H1 (cell line): ENCODE measurements at regions not wholly inside any gene's neighbourhood (a gene's known extent, or its start where the extent isn't known, plus 50 kb on each side); places are given as distances from the start of the nearest gene placed in this dataset.

Experiments
- ASH2L ChIP-seq: fragments of 200-600, 300-600 bp; sonication (generic); IDR thresholded peaks from one replicate; pipeline ENCODE4 v1.7.1; 2017; ENCODE audit warnings: low read length
- CHD2 ChIP-seq: IDR thresholded peaks from 2 replicates; pipeline ENCODE4 v1.6.1; 2012; ENCODE audit warnings: low read length, improper control_type of control experiment
- FOSL1 ChIP-seq: IDR thresholded peaks from 2 replicates; pipeline ENCODE4 v1.6.1; 2011; ENCODE audit warnings: mild to moderate bottlenecking, low read depth, low read length, moderate library complexity; ENCODE audit not compliant: insufficient read depth
- GABPA ChIP-seq: IDR thresholded peaks from 2 replicates; pipeline ENCODE4 v1.6.1; 2011; ENCODE audit warnings: mild to moderate bottlenecking, low read length, moderate library complexity, borderline replicate concordance; ENCODE audit not compliant: insufficient read depth
- JUN ChIP-seq: IDR thresholded peaks from 2 replicates; pipeline ENCODE4 v1.6.1; 2011; ENCODE audit warnings: low read depth, mild to moderate bottlenecking, improper control_type of control experiment, low read length
- KDM1A ChIP-seq: fragments of 200-600, 300-600 bp; sonication (generic); IDR thresholded peaks from 2 replicates; pipeline ENCODE4 v1.7.1; 2016; ENCODE audit warnings: mild to moderate bottlenecking, low read length, borderline replicate concordance
- NRF1 ChIP-seq: IDR thresholded peaks from 2 replicates; pipeline ENCODE4 v1.6.1; 2011; ENCODE audit warnings: mild to moderate bottlenecking, low read depth, low read length, improper control_type of control experiment
- RAD21 ChIP-seq, 2 experiments: IDR thresholded peaks in 1 of 2; conservative IDR thresholded peaks in 1 of 2; 2 replicates each; pipeline ENCODE4 v1.6.1; 2011; ENCODE audit warnings: low read depth in 2 of 2, low read length in 2 of 2, improper control_type of control experiment in 1 of 2, inconsistent platforms in 1 of 2, mild to moderate bottlenecking in 1 of 2, moderate library complexity in 1 of 2
- SAP30 ChIP-seq: fragments of 300-600 bp; sonication (generic); IDR thresholded peaks from 2 replicates; pipeline ENCODE4 v1.7.1; 2012; ENCODE audit warnings: low read length, moderate library complexity, mild to moderate bottlenecking, inconsistent platforms; ENCODE audit not compliant: insufficient read depth, insufficient replicate concordance
- SP1 ChIP-seq: IDR thresholded peaks from 2 replicates; pipeline ENCODE4 v1.6.1; 2011; ENCODE audit warnings: low read depth, low read length
- SUZ12 ChIP-seq: fragments of 200-600 bp; sonication (generic); IDR thresholded peaks from 2 replicates; pipeline ENCODE4 v1.6.1; 2012; ENCODE audit warnings: mild to moderate bottlenecking, inconsistent platforms, low read length, moderate library complexity, mixed read lengths
- TAF1 ChIP-seq: IDR thresholded peaks from 2 replicates; pipeline ENCODE4 v1.6.1; 2011; ENCODE audit warnings: mild to moderate bottlenecking, low read depth, low read length
- TF ChIP-seq, protein P1 (sequence below): fragments of 300-600 bp; sonication (generic); IDR thresholded peaks from 2 replicates; pipeline ENCODE4 v1.7.1; 2012; ENCODE audit warnings: low read length, moderate library complexity, mild to moderate bottlenecking, inconsistent platforms; ENCODE audit not compliant: insufficient replicate concordance

DNA sequence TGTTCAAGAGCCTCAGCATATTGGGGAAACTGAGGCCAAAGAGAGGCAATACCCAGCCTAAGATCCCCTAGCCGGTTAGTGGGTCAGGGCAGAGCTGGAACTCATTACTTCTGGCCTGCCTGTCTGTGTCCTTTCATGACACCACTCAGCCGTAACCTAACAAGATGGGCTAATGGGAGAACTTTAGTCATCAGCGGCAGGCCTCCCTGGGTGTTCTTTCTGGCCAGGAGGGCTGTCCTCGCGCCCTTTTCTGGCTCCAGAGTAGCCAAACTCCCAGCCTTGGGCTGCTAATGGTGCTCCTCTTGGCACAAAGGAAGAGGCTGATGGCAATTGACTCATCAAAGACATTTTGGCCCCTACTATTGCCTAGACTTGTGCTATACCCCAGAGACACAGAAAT lies 76.6 kb downstream of the NCR2 start (continued):
- TF ChIP-seq, protein P1, sequence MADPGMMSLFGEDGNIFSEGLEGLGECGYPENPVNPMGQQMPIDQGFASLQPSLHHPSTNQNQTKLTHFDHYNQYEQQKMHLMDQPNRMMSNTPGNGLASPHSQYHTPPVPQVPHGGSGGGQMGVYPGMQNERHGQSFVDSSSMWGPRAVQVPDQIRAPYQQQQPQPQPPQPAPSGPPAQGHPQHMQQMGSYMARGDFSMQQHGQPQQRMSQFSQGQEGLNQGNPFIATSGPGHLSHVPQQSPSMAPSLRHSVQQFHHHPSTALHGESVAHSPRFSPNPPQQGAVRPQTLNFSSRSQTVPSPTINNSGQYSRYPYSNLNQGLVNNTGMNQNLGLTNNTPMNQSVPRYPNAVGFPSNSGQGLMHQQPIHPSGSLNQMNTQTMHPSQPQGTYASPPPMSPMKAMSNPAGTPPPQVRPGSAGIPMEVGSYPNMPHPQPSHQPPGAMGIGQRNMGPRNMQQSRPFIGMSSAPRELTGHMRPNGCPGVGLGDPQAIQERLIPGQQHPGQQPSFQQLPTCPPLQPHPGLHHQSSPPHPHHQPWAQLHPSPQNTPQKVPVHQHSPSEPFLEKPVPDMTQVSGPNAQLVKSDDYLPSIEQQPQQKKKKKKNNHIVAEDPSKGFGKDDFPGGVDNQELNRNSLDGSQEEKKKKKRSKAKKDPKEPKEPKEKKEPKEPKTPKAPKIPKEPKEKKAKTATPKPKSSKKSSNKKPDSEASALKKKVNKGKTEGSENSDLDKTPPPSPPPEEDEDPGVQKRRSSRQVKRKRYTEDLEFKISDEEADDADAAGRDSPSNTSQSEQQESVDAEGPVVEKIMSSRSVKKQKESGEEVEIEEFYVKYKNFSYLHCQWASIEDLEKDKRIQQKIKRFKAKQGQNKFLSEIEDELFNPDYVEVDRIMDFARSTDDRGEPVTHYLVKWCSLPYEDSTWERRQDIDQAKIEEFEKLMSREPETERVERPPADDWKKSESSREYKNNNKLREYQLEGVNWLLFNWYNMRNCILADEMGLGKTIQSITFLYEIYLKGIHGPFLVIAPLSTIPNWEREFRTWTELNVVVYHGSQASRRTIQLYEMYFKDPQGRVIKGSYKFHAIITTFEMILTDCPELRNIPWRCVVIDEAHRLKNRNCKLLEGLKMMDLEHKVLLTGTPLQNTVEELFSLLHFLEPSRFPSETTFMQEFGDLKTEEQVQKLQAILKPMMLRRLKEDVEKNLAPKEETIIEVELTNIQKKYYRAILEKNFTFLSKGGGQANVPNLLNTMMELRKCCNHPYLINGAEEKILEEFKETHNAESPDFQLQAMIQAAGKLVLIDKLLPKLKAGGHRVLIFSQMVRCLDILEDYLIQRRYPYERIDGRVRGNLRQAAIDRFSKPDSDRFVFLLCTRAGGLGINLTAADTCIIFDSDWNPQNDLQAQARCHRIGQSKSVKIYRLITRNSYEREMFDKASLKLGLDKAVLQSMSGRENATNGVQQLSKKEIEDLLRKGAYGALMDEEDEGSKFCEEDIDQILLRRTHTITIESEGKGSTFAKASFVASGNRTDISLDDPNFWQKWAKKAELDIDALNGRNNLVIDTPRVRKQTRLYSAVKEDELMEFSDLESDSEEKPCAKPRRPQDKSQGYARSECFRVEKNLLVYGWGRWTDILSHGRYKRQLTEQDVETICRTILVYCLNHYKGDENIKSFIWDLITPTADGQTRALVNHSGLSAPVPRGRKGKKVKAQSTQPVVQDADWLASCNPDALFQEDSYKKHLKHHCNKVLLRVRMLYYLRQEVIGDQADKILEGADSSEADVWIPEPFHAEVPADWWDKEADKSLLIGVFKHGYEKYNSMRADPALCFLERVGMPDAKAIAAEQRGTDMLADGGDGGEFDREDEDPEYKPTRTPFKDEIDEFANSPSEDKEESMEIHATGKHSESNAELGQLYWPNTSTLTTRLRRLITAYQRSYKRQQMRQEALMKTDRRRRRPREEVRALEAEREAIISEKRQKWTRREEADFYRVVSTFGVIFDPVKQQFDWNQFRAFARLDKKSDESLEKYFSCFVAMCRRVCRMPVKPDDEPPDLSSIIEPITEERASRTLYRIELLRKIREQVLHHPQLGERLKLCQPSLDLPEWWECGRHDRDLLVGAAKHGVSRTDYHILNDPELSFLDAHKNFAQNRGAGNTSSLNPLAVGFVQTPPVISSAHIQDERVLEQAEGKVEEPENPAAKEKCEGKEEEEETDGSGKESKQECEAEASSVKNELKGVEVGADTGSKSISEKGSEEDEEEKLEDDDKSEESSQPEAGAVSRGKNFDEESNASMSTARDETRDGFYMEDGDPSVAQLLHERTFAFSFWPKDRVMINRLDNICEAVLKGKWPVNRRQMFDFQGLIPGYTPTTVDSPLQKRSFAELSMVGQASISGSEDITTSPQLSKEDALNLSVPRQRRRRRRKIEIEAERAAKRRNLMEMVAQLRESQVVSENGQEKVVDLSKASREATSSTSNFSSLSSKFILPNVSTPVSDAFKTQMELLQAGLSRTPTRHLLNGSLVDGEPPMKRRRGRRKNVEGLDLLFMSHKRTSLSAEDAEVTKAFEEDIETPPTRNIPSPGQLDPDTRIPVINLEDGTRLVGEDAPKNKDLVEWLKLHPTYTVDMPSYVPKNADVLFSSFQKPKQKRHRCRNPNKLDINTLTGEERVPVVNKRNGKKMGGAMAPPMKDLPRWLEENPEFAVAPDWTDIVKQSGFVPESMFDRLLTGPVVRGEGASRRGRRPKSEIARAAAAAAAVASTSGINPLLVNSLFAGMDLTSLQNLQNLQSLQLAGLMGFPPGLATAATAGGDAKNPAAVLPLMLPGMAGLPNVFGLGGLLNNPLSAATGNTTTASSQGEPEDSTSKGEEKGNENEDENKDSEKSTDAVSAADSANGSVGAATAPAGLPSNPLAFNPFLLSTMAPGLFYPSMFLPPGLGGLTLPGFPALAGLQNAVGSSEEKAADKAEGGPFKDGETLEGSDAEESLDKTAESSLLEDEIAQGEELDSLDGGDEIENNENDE, result no peak
- TF ChIP-seq GABPA (no peak), ASH2L (no peak), SUZ12 (no peak), TAF1 (no peak), FOSL1 (no peak), RAD21 (IDR thresholded peaks at IDR 0.05 in 1 of 2, conservative IDR thresholded peaks at IDR 0.05 in 1 of 2; ENCODE audit: low read depth in 2 of 2, low read length in 2 of 2) (no peak), SAP30 (no peak), SP1 (no peak), CHD2 (no peak), NRF1 (no peak), JUN (no peak), KDM1A (no peak)
